ENCODE measurements at regions not wholly inside any gene's neighbourhood (a gene's known extent, or its start where the extent isn't known, plus 50 kb on each side); places are given as distances from the start of the nearest gene placed in this dataset.

- no peaks in the 10 kb centered on the region for H3K9me1 ChIP-seq (ENCODE audit: control insufficient read depth, extremely low read depth, insufficient read depth, low read length)
Measured at GRCh38 chr17:53649201-53649600, 173.5 kb upstream of the KIF2B start.

GRCh38 chr17:53646835-53647234 is 175.9 kb upstream of the KIF2B start:
- Histone ChIP-seq H3K36me3 (ENCODE audit: control insufficient read depth in 2 of 2, extremely low read depth in 1 of 2, insufficient read depth in 2 of 2, low read length in 2 of 2) (no peaks in the 10 kb centered on the region), H3K27me3 (ENCODE audit: control insufficient read depth, extremely low read depth, insufficient read depth, low read length) (no peaks in the 10 kb centered on the region), H3K9ac (ENCODE audit: control insufficient read depth, extremely low read depth, insufficient read depth, low read length) (no peak overlapping the region), H3K4me3 (ENCODE audit: control insufficient read depth in 2 of 3, extremely low read depth in 1 of 3, insufficient read depth in 2 of 3, low read depth in 1 of 3, low read length in 3 of 3) (no peak overlapping the region), H3K4me1 (ENCODE audit: control insufficient read depth, extremely low read depth, insufficient read depth, low read length) (no peaks in the 10 kb centered on the region), H3K9me1 (ENCODE audit: control insufficient read depth, extremely low read depth, insufficient read depth, low read length) (no peaks in the 10 kb centered on the region), H3K9me3 (ENCODE audit: control insufficient read depth, low read depth, low read length) (no peaks in the 10 kb centered on the region), H4K20me1 (ENCODE audit: control insufficient read depth, extremely low read depth, insufficient read depth, low read length) (no peaks in the 10 kb centered on the region), H2AFZ (ENCODE audit: control insufficient read depth, low read length) (no peak overlapping the region), H3K27ac (ENCODE audit: control insufficient read depth, insufficient read depth, low read length) (no peak overlapping the region), H3K79me2 (ENCODE audit: control insufficient read depth, insufficient read depth, low read length) (no peaks in the 10 kb centered on the region), H3K4me2 (ENCODE audit: control insufficient read depth, extremely low read depth, insufficient read depth, low read depth, low read length) (no peak overlapping the region)
- FAIRE-seq (no peak), DNase-seq (ENCODE audit: low read depth, low spot score) (no peak)
- TF ChIP-seq EZH2 (IDR thresholded peaks at IDR 0.05; ENCODE audit: low read length), result no peak
- no peak for TF ChIP-seq CTCF (optimal IDR thresholded peaks at IDR 0.05 in 1 of 3, IDR thresholded peaks at IDR 0.05 in 1 of 3, conservative IDR thresholded peaks at IDR 0.05 in 1 of 3; ENCODE audit: extremely low read depth in 1 of 3, insufficient read depth in 2 of 3, low read length in 3 of 3)
- dilution Hi-C loops (cut with MboI; ENCODE audit: extremely low pct_ligation_motif_present, low sequenced_read_pairs), result no loop called here

More at GRCh38 chr17:53649201-53649600, 173.5 kb upstream of the KIF2B start:
- FAIRE-seq (no peak), DNase-seq (ENCODE audit: low read depth, low spot score) (no peak)
- Histone ChIP-seq H3K27ac (ENCODE audit: control insufficient read depth, insufficient read depth, low read length) (no peak overlapping the region), H3K36me3 (ENCODE audit: control insufficient read depth in 2 of 2, extremely low read depth in 1 of 2, insufficient read depth in 2 of 2, low read length in 2 of 2) (no peaks in the 10 kb centered on the region), H3K27me3 (ENCODE audit: control insufficient read depth, extremely low read depth, insufficient read depth, low read length) (no peaks in the 10 kb centered on the region), H3K4me2 (ENCODE audit: control insufficient read depth, extremely low read depth, insufficient read depth, low read depth, low read length) (no peak overlapping the region), H3K9me3 (ENCODE audit: control insufficient read depth, low read depth, low read length) (no peaks in the 10 kb centered on the region), H2AFZ (ENCODE audit: control insufficient read depth, low read length) (no peak overlapping the region), H3K4me3 (ENCODE audit: control insufficient read depth in 2 of 3, extremely low read depth in 1 of 3, insufficient read depth in 2 of 3, low read depth in 1 of 3, low read length in 3 of 3) (no peak overlapping the region), H4K20me1 (ENCODE audit: control insufficient read depth, extremely low read depth, insufficient read depth, low read length) (no peaks in the 10 kb centered on the region), H3K4me1 (ENCODE audit: control insufficient read depth, extremely low read depth, insufficient read depth, low read length) (no peaks in the 10 kb centered on the region), H3K79me2 (ENCODE audit: control insufficient read depth, insufficient read depth, low read length) (no peaks in the 10 kb centered on the region), H3K9ac (ENCODE audit: control insufficient read depth, extremely low read depth, insufficient read depth, low read length) (no peak overlapping the region)
- no peak for TF ChIP-seq EZH2 (IDR thresholded peaks at IDR 0.05; ENCODE audit: low read length)
- TF ChIP-seq CTCF (optimal IDR thresholded peaks at IDR 0.05 in 1 of 3, IDR thresholded peaks at IDR 0.05 in 1 of 3, conservative IDR thresholded peaks at IDR 0.05 in 1 of 3; ENCODE audit: extremely low read depth in 1 of 3, insufficient read depth in 2 of 3, low read length in 3 of 3), result no peak
- dilution Hi-C loops (cut with MboI; ENCODE audit: extremely low pct_ligation_motif_present, low sequenced_read_pairs), result no loop called here
